H1 (cell line): ENCODE measurements at regions not wholly inside any gene's neighbourhood (a gene's known extent, or its start where the extent isn't known, plus 50 kb on each side); places are given as distances from the start of the nearest gene placed in this dataset.

Source experiments
- CTCF ChIA-PET: fragments of 300-600 bp; sonication (Branson Sonifier 250); formaldehyde crosslinking; loops from one replicate; lab custom pipeline; 2021; ENCODE audit not compliant: partially characterized antibody; lab: Charles Lee
- POLR2A ChIA-PET: fragments of 300-600 bp; sonication (Branson Sonifier 250); formaldehyde crosslinking; loops from one replicate; lab custom pipeline; 2021; ENCODE audit warnings: inconsistent platforms; ENCODE audit not compliant: partially characterized antibody; lab: Charles Lee
- DNase-seq, 2 experiments: peaks; one replicate each; pipeline versions ENCODE4 v3.0.0 to v3.0.0-alpha.2; 2010 to 2022; ENCODE audit warnings: low spot score in 2 of 2, low read depth in 1 of 2, mixed read lengths in 1 of 2
- FAIRE-seq: peaks from 2 replicates; lab custom pipeline; 2011; peaks lifted over from hg19 to GRCh38; lab: Jason Lieb, UNC
- H2AFZ ChIP-seq: 2 replicates; pipeline ENCODE4 v1.8.1; 2012; ENCODE audit warnings: low read length, inconsistent platforms
- H2AK5ac ChIP-seq: 2 replicates; pipeline ENCODE4 v1.6.1; 2013; ENCODE audit warnings: low read depth, low read length
- H2BK120ac ChIP-seq: replicated peaks from 2 replicates; pipeline ENCODE3; 2013; ENCODE audit warnings: low read depth, low read length, inconsistent platforms
- H2BK12ac ChIP-seq: 2 replicates; pipeline ENCODE4 v1.6.1; 2013; ENCODE audit warnings: low read depth, low read length
- H2BK15ac ChIP-seq: 2 replicates; pipeline ENCODE4 v1.6.1; 2013; ENCODE audit warnings: low read length
- H2BK20ac ChIP-seq: 2 replicates; pipeline ENCODE4 v1.6.1; 2013; ENCODE audit warnings: low read length
- H2BK5ac ChIP-seq: 2 replicates; pipeline ENCODE4 v1.6.1; 2013; ENCODE audit warnings: low read depth, low read length
- H3K14ac ChIP-seq: 2 replicates; pipeline ENCODE4 v1.6.1; 2013; ENCODE audit warnings: inconsistent platforms; ENCODE audit not compliant: insufficient read length
- H3K18ac ChIP-seq: 2 replicates; pipeline ENCODE4 v1.6.1; 2013; ENCODE audit warnings: low read length; ENCODE audit errors: extremely low read depth
- H3K23ac ChIP-seq: 2 replicates; pipeline ENCODE4 v1.6.1; 2013; ENCODE audit warnings: inconsistent platforms; ENCODE audit not compliant: insufficient read length
- H3K23me2 ChIP-seq: 2 replicates; pipeline ENCODE4 v1.6.1; 2013; ENCODE audit warnings: low read depth, low read length
- H3K27ac ChIP-seq: 2 replicates; pipeline ENCODE4 v1.6.1; 2011; ENCODE audit warnings: low read depth, low read length, inconsistent platforms
- H3K27me3 ChIP-seq, 4 experiments: replicated peaks in 1 of 4; 1 replicate in 1 of 4; 2 replicates in 3 of 4; pipeline versions ENCODE4 v1.6.1 to v1.8.1; 2011 to 2013; ENCODE audit warnings: low read length in 3 of 4, mild to moderate bottlenecking in 3 of 4, inconsistent platforms in 2 of 4, mixed read lengths in 2 of 4, moderate library complexity in 1 of 4; ENCODE audit not compliant: control insufficient read depth in 3 of 4, insufficient read depth in 3 of 4; ENCODE audit errors: extremely low read depth in 1 of 4
- H3K36me3 ChIP-seq, 4 experiments: 2 replicates each; pipeline versions ENCODE4 v1.6.1 to v1.8.1; 2011 to 2013; ENCODE audit warnings: mild to moderate bottlenecking in 4 of 4, low read length in 3 of 4, moderate library complexity in 2 of 4, control low read depth in 1 of 4, inconsistent platforms in 1 of 4; ENCODE audit not compliant: insufficient read depth in 4 of 4, control insufficient read depth in 2 of 4
- H3K4ac ChIP-seq: replicated peaks from 2 replicates; pipeline ENCODE3; 2013; ENCODE audit warnings: low read length, low read depth, mixed read lengths, inconsistent platforms; ENCODE audit not compliant: insufficient read length
- H3K4me1 ChIP-seq, 4 experiments: replicated peaks in 1 of 4; 1 replicate in 1 of 4; 2 replicates in 3 of 4; pipeline versions ENCODE4 v1.6.1 to v1.8.1; 2011 to 2013; ENCODE audit warnings: low read length in 3 of 4, inconsistent platforms in 2 of 4, mixed read lengths in 1 of 4; ENCODE audit not compliant: insufficient read depth in 4 of 4, control insufficient read depth in 3 of 4
- H3K4me2 ChIP-seq, 2 experiments: 2 replicates each; pipeline versions ENCODE4 v1.6.1 to v1.8.1; 2011 to 2013; ENCODE audit warnings: low read depth in 2 of 2, low read length in 2 of 2, control low read depth in 1 of 2, inconsistent platforms in 1 of 2, mild to moderate bottlenecking in 1 of 2; ENCODE audit not compliant: insufficient read depth in 1 of 2
- H3K4me3 ChIP-seq, 4 experiments: fragments of 200-600, 300-600 bp in 1 of 4; sonication (generic), shearing (Covaris generic), sonication (Bioruptor Twin) in 1 of 4; 2 replicates each; pipeline versions ENCODE4 v1.5.1 to v1.8.1; 2011 to 2016; ENCODE audit warnings: low read length in 4 of 4, low read depth in 3 of 4, control low read depth in 2 of 4, inconsistent platforms in 2 of 4, mild to moderate bottlenecking in 2 of 4, mixed read lengths in 1 of 4, moderate library complexity in 1 of 4; ENCODE audit not compliant: insufficient read depth in 2 of 4; ENCODE audit errors: extremely low read depth in 1 of 4
- H3K56ac ChIP-seq: replicated peaks from 2 replicates; pipeline ENCODE3; 2013; ENCODE audit warnings: low read depth, mild to moderate bottlenecking, mixed read lengths, low read length, inconsistent platforms; ENCODE audit not compliant: insufficient read length
- H3K79me1 ChIP-seq: 2 replicates; pipeline ENCODE4 v1.6.1; 2013; ENCODE audit warnings: low read depth, low read length, control low read depth
- H3K79me2 ChIP-seq, 2 experiments: 2 replicates each; pipeline versions ENCODE4 v1.6.1 to v1.8.1; 2012 to 2013; ENCODE audit warnings: low read length in 2 of 2, mild to moderate bottlenecking in 2 of 2, inconsistent platforms in 1 of 2; ENCODE audit not compliant: insufficient read depth in 2 of 2, control insufficient read depth in 1 of 2
- H3K9ac ChIP-seq, 4 experiments: replicated peaks in 1 of 4; 1 replicate in 1 of 4; 2 replicates in 3 of 4; pipeline versions ENCODE4 v1.6.1 to v1.8.1; 2011 to 2013; ENCODE audit warnings: low read depth in 3 of 4, low read length in 3 of 4, control low read depth in 2 of 4, mild to moderate bottlenecking in 2 of 4, moderate library complexity in 2 of 4, inconsistent platforms in 1 of 4; ENCODE audit errors: extremely low read depth in 1 of 4
- H3K9me3 ChIP-seq, 2 experiments: 2 replicates each; pipeline versions ENCODE4 v1.6.1 to v1.8.1; 2012 to 2013; ENCODE audit warnings: mild to moderate bottlenecking in 2 of 2, moderate library complexity in 2 of 2, control low read depth in 1 of 2, inconsistent platforms in 1 of 2, low read depth in 1 of 2, low read length in 1 of 2, mixed read lengths in 1 of 2; ENCODE audit not compliant: insufficient read depth in 2 of 2
- H4K20me1 ChIP-seq, 2 experiments: replicated peaks in 1 of 2; 2 replicates each; pipeline versions ENCODE3 to v1.8.1; 2011 to 2013; ENCODE audit warnings: inconsistent platforms in 2 of 2, low read length in 2 of 2, mild to moderate bottlenecking in 1 of 2; ENCODE audit not compliant: insufficient read depth in 2 of 2, control insufficient read depth in 1 of 2
- H4K5ac ChIP-seq: 2 replicates; pipeline ENCODE4 v1.6.1; 2013; ENCODE audit warnings: low read length, low read depth, mixed read lengths, inconsistent platforms; ENCODE audit not compliant: insufficient read length
- H4K8ac ChIP-seq: 2 replicates; pipeline ENCODE4 v1.8.0; 2013; ENCODE audit warnings: mild to moderate bottlenecking, moderate library complexity, low read length, inconsistent platforms; ENCODE audit not compliant: insufficient read depth; ENCODE audit errors: extremely low read depth
- H4K91ac ChIP-seq: replicated peaks from 2 replicates; pipeline ENCODE3; 2013; ENCODE audit warnings: low read length, mixed read lengths, inconsistent platforms; ENCODE audit not compliant: insufficient read length
- ATF2 ChIP-seq: IDR thresholded peaks from 2 replicates; pipeline ENCODE4 v1.6.1; 2012; ENCODE audit warnings: low read length, inconsistent platforms
- CEBPB ChIP-seq: IDR thresholded peaks from 2 replicates; pipeline ENCODE4 v1.6.1; 2012; ENCODE audit warnings: low read depth, low read length
- HDAC6 ChIP-seq: IDR thresholded peaks from one replicate; pipeline ENCODE4 v1.7.1; 2012; ENCODE audit warnings: low read depth, mild to moderate bottlenecking, inconsistent platforms, low read length, moderate library complexity
- KDM1A ChIP-seq: fragments of 200-600, 300-600 bp; sonication (generic); IDR thresholded peaks from 2 replicates; pipeline ENCODE4 v1.7.1; 2016; ENCODE audit warnings: mild to moderate bottlenecking, low read length, borderline replicate concordance
- POU5F1 ChIP-seq: IDR thresholded peaks from 2 replicates; pipeline ENCODE4 v1.6.1; 2011; ENCODE audit warnings: low read depth, mild to moderate bottlenecking, low read length, moderate library complexity
- RAD21 ChIP-seq, 2 experiments: IDR thresholded peaks in 1 of 2; conservative IDR thresholded peaks in 1 of 2; 2 replicates each; pipeline ENCODE4 v1.6.1; 2011; ENCODE audit warnings: low read depth in 2 of 2, low read length in 2 of 2, improper control_type of control experiment in 1 of 2, inconsistent platforms in 1 of 2, mild to moderate bottlenecking in 1 of 2, moderate library complexity in 1 of 2
- RFX5 ChIP-seq: IDR thresholded peaks from 2 replicates; pipeline ENCODE4 v1.6.1; 2011; ENCODE audit warnings: low read depth, low read length, improper control_type of control experiment, borderline replicate concordance
- SAP30 ChIP-seq: fragments of 300-600 bp; sonication (generic); IDR thresholded peaks from 2 replicates; pipeline ENCODE4 v1.7.1; 2012; ENCODE audit warnings: low read length, moderate library complexity, mild to moderate bottlenecking, inconsistent platforms; ENCODE audit not compliant: insufficient read depth, insufficient replicate concordance
- SP2 ChIP-seq: IDR thresholded peaks from 2 replicates; pipeline ENCODE4 v1.6.1; 2012; ENCODE audit warnings: mild to moderate bottlenecking, low read length, inconsistent platforms
- SUZ12 ChIP-seq: fragments of 200-600 bp; sonication (generic); IDR thresholded peaks from 2 replicates; pipeline ENCODE4 v1.6.1; 2012; ENCODE audit warnings: mild to moderate bottlenecking, inconsistent platforms, low read length, moderate library complexity, mixed read lengths
- TEAD4 ChIP-seq: IDR thresholded peaks from 2 replicates; pipeline ENCODE4 v1.6.1; 2012; ENCODE audit warnings: low read depth, low read length, inconsistent platforms, mixed read lengths
- WGBS, 2 experiments: shearing (Covaris generic) in 1 of 2; methylation state at CpG; one replicate each; pipeline versions ENCODE4 v1.1.6 to v1.1.7; 2013 to 2015; ENCODE audit warnings: low lambda C conversion rate in 2 of 2, mixed read lengths in 2 of 2, inconsistent platforms in 1 of 2, low coverage in 1 of 2, missing lambda C conversion rate in 1 of 2; ENCODE audit not compliant: insufficient replicate concordance in 2 of 2, insufficient coverage in 1 of 2, insufficient read length in 1 of 2; ENCODE audit errors: extremely low coverage in 1 of 2, missing lambda C conversion rate in 1 of 2; 5-methylcytosine and 5-hydroxymethylcytosine counted together

- ChIA-PET POLR2A (no interaction called here), CTCF (interaction anchor here (1.2 kb wide), 1 partner anchor 11 kb away, joined by 3 read pairs; no protein-coding TSS in a partner anchor)
- H2AK5ac ChIP-seq = no peak overlapping the region
- no peak overlapping the region for H2BK15ac ChIP-seq
- no peak overlapping the region for H2AFZ ChIP-seq
- no peaks in the 10 kb centered on the region for H4K20me1 ChIP-seq
- 94% methylated on average over 4 of the region's 4 CpGs; no CpG with 5 or more reads in 1 of the 2 experiments for WGBS, 2 experiments
- H3K9me3 ChIP-seq = no peaks in the 10 kb centered on the region
- no peak overlapping the region for H3K9ac ChIP-seq
- no peak for FAIRE-seq
- no peak overlapping the region for H3K4me2 ChIP-seq
- no peak overlapping the region for H2BK120ac ChIP-seq
- no peak overlapping the region for H2BK5ac ChIP-seq
- H4K8ac ChIP-seq = no peak overlapping the region
- no peak overlapping the region for H4K5ac ChIP-seq
- no peaks in the 10 kb centered on the region for H3K79me2 ChIP-seq
- no peak overlapping the region for H3K56ac ChIP-seq
- no peak overlapping the region for H3K23ac ChIP-seq
- no peak overlapping the region for H3K27ac ChIP-seq
- H3K4ac ChIP-seq = no peak overlapping the region
- H4K91ac ChIP-seq = no peak overlapping the region
- no peak overlapping the region for H3K18ac ChIP-seq
- DNase-seq = no peak
- H3K4me1 ChIP-seq = no peaks in the 10 kb centered on the region
- H3K4me3 ChIP-seq = no peak overlapping the region
- no peaks in the 10 kb centered on the region for H3K79me1 ChIP-seq
- no peaks in the 10 kb centered on the region for H3K23me2 ChIP-seq
- no peak overlapping the region for H2BK20ac ChIP-seq
- H3K14ac ChIP-seq = no peak overlapping the region
- H3K27me3 ChIP-seq = no peaks in the 10 kb centered on the region
- no peak overlapping the region for H2BK12ac ChIP-seq
- H3K36me3 ChIP-seq = no peaks in the 10 kb centered on the region
- no peak for TF ChIP-seq KDM1A
- no peak for TF ChIP-seq HDAC6
- no peak for TF ChIP-seq SP2
- TF ChIP-seq SAP30 = no peak
- TF ChIP-seq RAD21 (IDR thresholded peaks at IDR 0.05 in 1 of 2, conservative IDR thresholded peaks at IDR 0.05 in 1 of 2; ENCODE audit: low read depth in 2 of 2, low read length in 2 of 2) = no peak
- TF ChIP-seq RFX5 = no peak
- TF ChIP-seq ATF2 = no peak
- no peak for TF ChIP-seq CEBPB
- TF ChIP-seq POU5F1 = no peak
- TF ChIP-seq TEAD4 = no peak
- no peak for TF ChIP-seq SUZ12
Measured at GRCh38 chr5:145443964-145444363, 391.2 kb downstream of the PRELID2 start.
